ENCODE measurements at regions not wholly inside any gene's neighbourhood (a gene's known extent, or its start where the extent isn't known, plus 50 kb on each side); places are given as distances from the start of the nearest gene placed in this dataset.

- no peaks in the 10 kb centered on the region for H3K4me1 ChIP-seq (ENCODE audit: control insufficient read depth in 1 of 2, low read depth in 2 of 2)
- no peak for DNase-seq (ENCODE audit: low spot score)
- no peaks in the 10 kb centered on the region for H3K9me3 ChIP-seq
- H3K36me3 ChIP-seq = no peaks in the 10 kb centered on the region
- no peak overlapping the region for H3K4me3 ChIP-seq
- TF ChIP-seq CTCF (IDR thresholded peaks at IDR 0.05) = no peak
- no peak for ATAC-seq (ENCODE audit: insufficient number of reproducible peaks, low FRiP score, low read depth)
- H3K27ac ChIP-seq = no peak overlapping the region
- H3K27me3 ChIP-seq (replicated peaks; ENCODE audit: insufficient read depth) = no peaks in the 10 kb centered on the region
Measured at GRCh38 chr2:223522796-223523195, 79.4 kb downstream of the SCG2 start.

- Histone ChIP-seq H3K4me1 (ENCODE audit: control insufficient read depth in 1 of 2, low read depth in 2 of 2) (no peaks in the 10 kb centered on the region), H3K36me3 (no peaks in the 10 kb centered on the region), H3K4me3 (no peak overlapping the region), H3K9me3 (no peaks in the 10 kb centered on the region), H3K27me3 (replicated peaks; ENCODE audit: insufficient read depth) (no peaks in the 10 kb centered on the region), H3K27ac (no peak overlapping the region)
- TF ChIP-seq CTCF (IDR thresholded peaks at IDR 0.05) = no peak
- no peak for ATAC-seq (ENCODE audit: insufficient number of reproducible peaks, low FRiP score, low read depth)
- DNase-seq (ENCODE audit: low spot score) = no peak
Measured at GRCh38 chr2:223523551-223524001, 78.6 kb downstream of the SCG2 start.

GRCh38 chr2:223524066-223524465 is 78.1 kb downstream of the SCG2 start:
- Histone ChIP-seq H3K4me3 (no peak overlapping the region), H3K27me3 (replicated peaks; ENCODE audit: insufficient read depth) (no peaks in the 10 kb centered on the region), H3K27ac (no peak overlapping the region), H3K9me3 (no peaks in the 10 kb centered on the region), H3K36me3 (no peaks in the 10 kb centered on the region), H3K4me1 (ENCODE audit: control insufficient read depth in 1 of 2, low read depth in 2 of 2) (no peaks in the 10 kb centered on the region)
- DNase-seq (ENCODE audit: low spot score) = no peak
- ATAC-seq (ENCODE audit: insufficient number of reproducible peaks, low FRiP score, low read depth) = no peak
- TF ChIP-seq CTCF (IDR thresholded peaks at IDR 0.05) = no peak

- no peak for TF ChIP-seq CTCF (IDR thresholded peaks at IDR 0.05)
- H3K4me3 ChIP-seq = no peak overlapping the region
- no peaks in the 10 kb centered on the region for H3K36me3 ChIP-seq
- H3K9me3 ChIP-seq = no peaks in the 10 kb centered on the region
- no peaks in the 10 kb centered on the region for H3K27me3 ChIP-seq (replicated peaks; ENCODE audit: insufficient read depth)
- no peak for ATAC-seq (ENCODE audit: insufficient number of reproducible peaks, low FRiP score, low read depth)
- no peaks in the 10 kb centered on the region for H3K4me1 ChIP-seq (ENCODE audit: control insufficient read depth in 1 of 2, low read depth in 2 of 2)
- no peak for DNase-seq (ENCODE audit: low spot score)
- H3K27ac ChIP-seq = no peak overlapping the region
Measured at GRCh38 chr2:223526106-223526505, 76.1 kb downstream of the SCG2 start.

GRCh38 chr2:223528036-223528435 is 74.1 kb downstream of the SCG2 start:
- no peaks in the 10 kb centered on the region for H3K4me1 ChIP-seq (ENCODE audit: control insufficient read depth in 1 of 2, low read depth in 2 of 2)
- ATAC-seq (ENCODE audit: insufficient number of reproducible peaks, low FRiP score, low read depth) = no peak

More at GRCh38 chr2:223528036-223528435, 74.1 kb downstream of the SCG2 start:
- H3K27ac ChIP-seq = no peak overlapping the region
- no peaks in the 10 kb centered on the region for H3K9me3 ChIP-seq
- H3K27me3 ChIP-seq (replicated peaks; ENCODE audit: insufficient read depth) = no peaks in the 10 kb centered on the region
- no peaks in the 10 kb centered on the region for H3K36me3 ChIP-seq
- H3K4me3 ChIP-seq = no peak overlapping the region
- no peak for DNase-seq (ENCODE audit: low spot score)
- no peak for TF ChIP-seq CTCF (IDR thresholded peaks at IDR 0.05)

Data from thoracic aorta (tissue), 2 donors.